Trophoblast cell (in vitro differentiated cells and primary cell): ENCODE measurements at regions not wholly inside any gene's neighbourhood (a gene's known extent, or its start where the extent isn't known, plus 50 kb on each side); places are given as distances from the start of the nearest gene placed in this dataset.

Source experiments
- DNase-seq, 2 donors: peaks; one replicate each; pipeline ENCODE4 v3.0.0-alpha.2; 2016
- H2AFZ ChIP-seq: 2 replicates; pipeline ENCODE4 v1.6.1; 2013; ENCODE audit warnings: low read length, moderate library complexity, mild to moderate bottlenecking; ENCODE audit not compliant: insufficient read depth, poor library complexity
- H2AK5ac ChIP-seq: 2 replicates; pipeline ENCODE4 v1.6.1; 2013; ENCODE audit warnings: mild to moderate bottlenecking, low read length
- H2BK120ac ChIP-seq: 2 replicates; pipeline ENCODE4 v1.6.1; 2013; ENCODE audit warnings: low read length, mild to moderate bottlenecking, moderate library complexity; ENCODE audit not compliant: insufficient read depth, poor library complexity
- H2BK12ac ChIP-seq: 2 replicates; pipeline ENCODE4 v1.6.1; 2013; ENCODE audit warnings: mild to moderate bottlenecking, low read length, moderate library complexity
- H2BK5ac ChIP-seq: 2 replicates; pipeline ENCODE4 v1.6.1; 2013; ENCODE audit warnings: low read length, low read depth, moderate library complexity, mild to moderate bottlenecking; ENCODE audit not compliant: poor library complexity
- H3K14ac ChIP-seq: 2 replicates; pipeline ENCODE4 v1.6.1; 2013; ENCODE audit warnings: mild to moderate bottlenecking, low read length
- H3K18ac ChIP-seq: 2 replicates; pipeline ENCODE4 v1.6.1; 2013; ENCODE audit warnings: mild to moderate bottlenecking, low read length
- H3K23ac ChIP-seq: 2 replicates; pipeline ENCODE4 v1.6.1; 2013; ENCODE audit warnings: low read length
- H3K27ac ChIP-seq: 2 replicates; pipeline ENCODE4 v1.5.1; 2013; ENCODE audit warnings: low read depth, mild to moderate bottlenecking, inconsistent platforms, low read length, moderate library complexity
- H3K27me3 ChIP-seq: 2 replicates; pipeline ENCODE4 v1.6.1; 2013; ENCODE audit warnings: inconsistent platforms, mild to moderate bottlenecking, low read length, moderate library complexity; ENCODE audit not compliant: insufficient read depth
- H3K36me3 ChIP-seq, 2 experiments: 1 replicate in 1 of 2; 2 replicates in 1 of 2; pipeline ENCODE4 v1.6.1; 2013; ENCODE audit warnings: low read length in 2 of 2, mild to moderate bottlenecking in 2 of 2, moderate library complexity in 1 of 2; ENCODE audit not compliant: insufficient read depth in 2 of 2, control insufficient read depth in 1 of 2
- H3K4ac ChIP-seq: 2 replicates; pipeline ENCODE4 v1.6.1; 2013; ENCODE audit warnings: low read depth, mild to moderate bottlenecking, low read length, moderate library complexity
- H3K4me1 ChIP-seq, 2 experiments: 1 replicate in 1 of 2; 2 replicates in 1 of 2; pipeline ENCODE4 v1.6.1; 2013; ENCODE audit warnings: low read length in 2 of 2, mild to moderate bottlenecking in 2 of 2, moderate library complexity in 1 of 2; ENCODE audit not compliant: insufficient read depth in 2 of 2, control insufficient read depth in 1 of 2
- H3K4me2 ChIP-seq: 2 replicates; pipeline ENCODE4 v1.6.1; 2013; ENCODE audit warnings: inconsistent platforms, mild to moderate bottlenecking, low read length, moderate library complexity
- H3K4me3 ChIP-seq: 2 replicates; pipeline ENCODE4 v1.5.1; 2013; ENCODE audit warnings: mild to moderate bottlenecking, low read depth, low read length, inconsistent platforms
- H3K79me1 ChIP-seq: one replicate; pipeline ENCODE4 v1.6.1; 2013; ENCODE audit warnings: low read length
- H3K79me2 ChIP-seq: 2 replicates; pipeline ENCODE4 v1.6.1; 2013; ENCODE audit warnings: low read length, mild to moderate bottlenecking; ENCODE audit not compliant: control insufficient read depth, insufficient read depth, poor library complexity
- H3K9ac ChIP-seq: 2 replicates; pipeline ENCODE4 v1.6.1; 2013; ENCODE audit warnings: mild to moderate bottlenecking, low read length
- H3K9me3 ChIP-seq: 2 replicates; pipeline ENCODE4 v1.6.1; 2013; ENCODE audit warnings: low read depth, mild to moderate bottlenecking, control low read depth, inconsistent platforms, low read length; ENCODE audit not compliant: insufficient read depth
- H4K12ac ChIP-seq: 2 replicates; pipeline ENCODE4 v1.6.1; 2013; ENCODE audit warnings: low read depth, mild to moderate bottlenecking, low read length, moderate library complexity
- H4K8ac ChIP-seq: 2 replicates; pipeline ENCODE4 v1.6.1; 2013; ENCODE audit warnings: low read depth, mild to moderate bottlenecking, low read length, moderate library complexity
- H4K91ac ChIP-seq: one replicate; pipeline ENCODE4 v1.6.1; 2013; ENCODE audit warnings: low read depth, mild to moderate bottlenecking, low read length, moderate library complexity
- WGBS: extraction: QIAGEN DNeasy Blood & Tissue Kit; methylation state at CpG from one replicate; pipeline ENCODE4 v1.1.7; 2013; ENCODE audit warnings: missing lambda C conversion rate; ENCODE audit not compliant: insufficient read length, insufficient coverage; ENCODE audit errors: extremely low coverage; 5-methylcytosine and 5-hydroxymethylcytosine counted together

DNA sequence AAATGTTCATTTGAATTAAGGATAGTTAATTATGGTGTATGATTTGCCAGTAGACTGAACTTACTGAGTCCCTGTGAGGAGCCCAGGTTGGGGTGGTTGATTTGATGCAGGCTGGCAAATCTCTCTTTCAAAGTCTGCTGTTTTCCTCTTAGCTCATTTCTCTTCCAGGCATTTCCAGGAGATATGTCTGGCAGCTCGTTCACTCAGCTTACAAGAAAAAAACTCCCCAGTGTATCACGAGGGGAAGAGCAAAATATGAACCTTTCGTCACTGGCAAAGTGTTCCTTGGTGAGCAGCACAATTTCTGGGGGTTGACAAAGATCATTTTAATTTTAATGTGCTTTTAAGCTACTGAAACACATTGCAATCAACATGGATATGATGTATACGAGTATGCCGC, 244.2 kb downstream of the CBLL2 start:
- H3K4ac ChIP-seq, result no peak overlapping the region
- no peak overlapping the region for H3K14ac ChIP-seq
- DNase-seq, result no peak
- no peak overlapping the region for H2AFZ ChIP-seq
- H3K27ac ChIP-seq, result peak overlapping the region; percentile 60
- H3K79me2 ChIP-seq, result no peaks in the 10 kb centered on the region
- H3K4me2 ChIP-seq, result no peak overlapping the region
- no peak overlapping the region for H4K91ac ChIP-seq
- H3K4me3 ChIP-seq, result no peak overlapping the region
- no peak overlapping the region for H2BK5ac ChIP-seq
- no peaks in the 10 kb centered on the region for H3K27me3 ChIP-seq
- H3K79me1 ChIP-seq, result peaks cover 2% of the 10 kb centered on the region
- no peaks in the 10 kb centered on the region for H3K36me3 ChIP-seq
- H3K9me3 ChIP-seq, result no peaks in the 10 kb centered on the region
- H2BK12ac ChIP-seq, result no peak overlapping the region
- H3K9ac ChIP-seq, result no peak overlapping the region
- no CpG with 5 or more reads among the region's 5 CpGs for WGBS
- no peak overlapping the region for H4K12ac ChIP-seq
- H4K8ac ChIP-seq, result no peak overlapping the region
- no peak overlapping the region for H3K23ac ChIP-seq
- H3K18ac ChIP-seq, result no peak overlapping the region
- peak overlapping the region; percentile 22 for H2BK120ac ChIP-seq
- no peak overlapping the region for H2AK5ac ChIP-seq
- no peaks in the 10 kb centered on the region for H3K4me1 ChIP-seq

DNA sequence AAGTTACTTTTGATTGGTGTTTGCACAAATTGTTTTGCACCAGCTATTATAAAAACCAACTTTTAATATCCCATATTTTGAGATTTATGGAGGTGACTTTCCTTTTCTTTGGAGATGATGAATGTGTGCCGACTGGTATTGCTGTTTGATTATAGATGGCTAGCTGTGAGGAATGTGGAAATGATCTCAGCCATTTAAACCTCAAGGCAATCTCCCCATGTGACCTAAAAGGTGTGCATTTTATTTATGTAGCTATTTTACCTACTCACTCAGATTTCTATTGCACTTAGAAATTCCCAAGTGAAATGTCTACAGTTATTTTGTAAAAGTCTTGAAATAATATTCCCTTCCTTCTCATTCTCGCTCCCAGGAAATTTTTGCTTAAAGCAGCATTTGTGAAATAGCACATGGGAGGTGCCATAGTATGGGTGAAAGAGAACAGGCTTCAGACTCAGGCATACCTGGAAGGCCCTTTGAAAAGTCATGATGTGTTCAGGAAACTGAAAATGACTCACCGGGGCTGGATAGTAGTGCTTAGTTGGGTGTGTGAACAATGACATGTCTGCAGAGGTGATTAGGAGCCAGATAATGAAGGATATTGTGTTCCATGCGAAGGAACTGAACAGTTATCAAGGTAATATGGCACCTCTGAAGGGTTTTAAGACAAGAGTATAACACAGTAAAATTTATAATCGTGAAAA, 247.6 kb downstream of the CBLL2 start:
- no peaks in the 10 kb centered on the region for H3K27me3 ChIP-seq
- H4K91ac ChIP-seq, result no peak overlapping the region
- peak overlapping the region; percentile 74 for H3K27ac ChIP-seq
- no peak overlapping the region for H3K4ac ChIP-seq
- peaks cover 2% of the 10 kb centered on the region for H3K79me1 ChIP-seq
- no peaks in the 10 kb centered on the region for H3K36me3 ChIP-seq
- H3K4me3 ChIP-seq, result no peak overlapping the region
- no peak overlapping the region for H2BK120ac ChIP-seq
- H4K8ac ChIP-seq, result no peak overlapping the region
- H3K23ac ChIP-seq, result no peak overlapping the region
- H2BK5ac ChIP-seq, result no peak overlapping the region
- no peaks in the 10 kb centered on the region for H3K4me1 ChIP-seq
- H2AFZ ChIP-seq, result no peak overlapping the region
- no peak overlapping the region for H3K14ac ChIP-seq
- no peak overlapping the region for H3K4me2 ChIP-seq
- no peaks in the 10 kb centered on the region for H3K79me2 ChIP-seq
- no peak overlapping the region for H3K9ac ChIP-seq
- no peaks in the 10 kb centered on the region for H3K9me3 ChIP-seq
- H3K18ac ChIP-seq, result no peak overlapping the region
- H2BK12ac ChIP-seq, result no peak overlapping the region
- no CpG with 5 or more reads among the region's 5 CpGs for WGBS
- DNase-seq, result no peak
- no peak overlapping the region for H2AK5ac ChIP-seq
- no peak overlapping the region for H4K12ac ChIP-seq

- Histone ChIP-seq H4K91ac (no peak overlapping the region), H3K36me3 (no peaks in the 10 kb centered on the region), H2BK120ac (no peak overlapping the region), H3K4me2 (no peak overlapping the region), H3K27ac (no peak overlapping the region), H4K8ac (no peak overlapping the region), H3K27me3 (no peaks in the 10 kb centered on the region), H3K79me1 (no peaks in the 10 kb centered on the region), H3K14ac (no peak overlapping the region), H3K9me3 (no peaks in the 10 kb centered on the region), H2AFZ (no peak overlapping the region), H3K9ac (no peak overlapping the region), H4K12ac (no peak overlapping the region), H2BK5ac (no peak overlapping the region), H2AK5ac (no peak overlapping the region), H3K4me1 (no peaks in the 10 kb centered on the region), H3K4ac (no peak overlapping the region), H3K18ac (no peak overlapping the region), H2BK12ac (no peak overlapping the region), H3K23ac (no peak overlapping the region), H3K4me3 (no peak overlapping the region), H3K79me2 (no peaks in the 10 kb centered on the region)
- peak; percentile 6 to 28 for DNase-seq
- no CpG with 5 or more reads among the region's 3 CpGs for WGBS
Observed at GRCh38 chrX:22526339-22526738, 253.6 kb downstream of the CBLL2 start.

DNA sequence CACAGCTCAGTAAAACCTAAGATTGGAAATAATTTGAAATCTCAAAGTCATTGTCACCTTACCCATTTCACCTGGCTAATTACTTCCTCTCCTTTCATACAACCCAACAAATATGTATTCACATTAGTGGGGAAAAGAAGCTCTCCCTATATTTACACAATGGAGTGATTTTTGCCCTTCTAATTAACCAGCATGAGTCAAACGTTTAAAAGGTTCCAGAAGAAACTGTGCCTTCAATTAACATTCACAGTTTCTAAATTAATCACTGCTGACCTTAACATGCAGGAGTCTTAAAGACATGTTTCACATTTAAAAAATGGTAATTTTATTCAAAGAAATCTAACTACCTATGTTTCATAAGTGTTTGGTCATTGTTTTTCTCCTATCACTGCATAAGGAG, 254.6 kb downstream of the CBLL2 start:
- Histone ChIP-seq H3K4me2 (no peak overlapping the region), H3K4ac (no peak overlapping the region), H2AK5ac (no peak overlapping the region), H3K14ac (no peak overlapping the region), H3K23ac (no peak overlapping the region), H2BK120ac (no peak overlapping the region), H3K79me1 (no peaks in the 10 kb centered on the region), H2AFZ (no peak overlapping the region), H3K4me3 (no peak overlapping the region), H3K9me3 (no peaks in the 10 kb centered on the region), H3K36me3 (no peaks in the 10 kb centered on the region), H3K27ac (no peak overlapping the region), H4K91ac (no peak overlapping the region), H3K9ac (no peak overlapping the region), H2BK12ac (no peak overlapping the region), H2BK5ac (no peak overlapping the region), H3K4me1 (no peaks in the 10 kb centered on the region), H3K18ac (no peak overlapping the region), H4K12ac (no peak overlapping the region), H3K79me2 (no peaks in the 10 kb centered on the region), H4K8ac (no peak overlapping the region), H3K27me3 (no peaks in the 10 kb centered on the region)
- DNase-seq, result no peak
- no CpG with 5 or more reads among the region's 1 CpG for WGBS
